SK-N-SH treated with all-trans-retinoic acid at 6 μM for 48 hours (cell line): ENCODE measurements at regions not wholly inside any gene's neighbourhood (a gene's known extent, or its start where the extent isn't known, plus 50 kb on each side); places are given as distances from the start of the nearest gene placed in this dataset.

Experiments used
- ARNTL ChIP-seq: fragments of 450-650 bp; formaldehyde crosslinking; IDR thresholded peaks from 2 replicates; pipeline ENCODE4 v1.5.0; 2020; ENCODE audit warnings: low read depth, mild to moderate bottlenecking, moderate library complexity, borderline replicate concordance
- BACH2 ChIP-seq: fragments of 250-450 bp; sonication (Bioruptor Pico); IDR thresholded peaks from 2 replicates; pipeline ENCODE4 v1.9.0; 2021; ENCODE audit warnings: mild to moderate bottlenecking, borderline replicate concordance
- CSDC2 ChIP-seq: fragments of 250-450 bp; sonication (Bioruptor Pico); IDR thresholded peaks from 2 replicates; pipeline ENCODE4 v1.5.0; 2020; ENCODE audit warnings: mild to moderate bottlenecking, moderate library complexity
- ISL1 ChIP-seq: fragments of 250-450 bp; sonication (Bioruptor Pico); IDR thresholded peaks from 2 replicates; pipeline ENCODE4 v2.1.2; 2022; ENCODE audit warnings: mild to moderate bottlenecking, moderate library complexity
- OSR1 ChIP-seq: fragments of 250-450 bp; sonication (Bioruptor Pico); IDR thresholded peaks from 2 replicates; pipeline ENCODE4 v1.8.0; 2022; ENCODE audit warnings: moderate library complexity, mild to moderate bottlenecking, inconsistent platforms
- SNAI2 ChIP-seq: fragments of 250-450 bp; sonication (Bioruptor Pico); IDR thresholded peaks from 2 replicates; pipeline ENCODE4 v1.5.0; 2020; ENCODE audit warnings: mild to moderate bottlenecking, moderate library complexity
- TOX ChIP-seq: fragments of 250-450 bp; sonication (Bioruptor Pico); IDR thresholded peaks from 2 replicates; pipeline ENCODE4 v1.8.0; 2021; ENCODE audit warnings: mild to moderate bottlenecking, moderate library complexity, borderline replicate concordance
- ZC3H10 ChIP-seq: fragments of 250-450 bp; sonication (Bioruptor Pico); IDR thresholded peaks from 2 replicates; pipeline ENCODE4 v1.5.1; 2021; ENCODE audit warnings: mild to moderate bottlenecking, moderate library complexity
- ZFP30 ChIP-seq: fragments of 450-650 bp; formaldehyde crosslinking; IDR thresholded peaks from 2 replicates; pipeline ENCODE4 v1.5.0; 2022; ENCODE audit warnings: mild to moderate bottlenecking, moderate library complexity
- ZNF565 ChIP-seq: fragments of 450-650 bp; formaldehyde crosslinking; conservative IDR thresholded peaks from 2 replicates; pipeline ENCODE4 v1.5.0; 2020; ENCODE audit warnings: low read depth, mild to moderate bottlenecking, moderate library complexity
- ZNF8 ChIP-seq: fragments of 450-650 bp; formaldehyde crosslinking; IDR thresholded peaks from 2 replicates; pipeline ENCODE4 v1.5.0; 2020; ENCODE audit warnings: mild to moderate bottlenecking, moderate library complexity
- TF ChIP-seq, protein P1 (sequence below): fragments of 250-450 bp; sonication (Bioruptor Pico); IDR thresholded peaks from 2 replicates; pipeline ENCODE4 v1.5.1; 2020; ENCODE audit warnings: low read depth, mild to moderate bottlenecking, moderate library complexity
- TF ChIP-seq, protein P2 (sequence below): fragments of 250-450 bp; sonication (Bioruptor Pico); IDR thresholded peaks from 2 replicates; pipeline ENCODE4 v1.8.0; 2020; ENCODE audit warnings: mild to moderate bottlenecking, moderate library complexity, borderline replicate concordance

DNA sequence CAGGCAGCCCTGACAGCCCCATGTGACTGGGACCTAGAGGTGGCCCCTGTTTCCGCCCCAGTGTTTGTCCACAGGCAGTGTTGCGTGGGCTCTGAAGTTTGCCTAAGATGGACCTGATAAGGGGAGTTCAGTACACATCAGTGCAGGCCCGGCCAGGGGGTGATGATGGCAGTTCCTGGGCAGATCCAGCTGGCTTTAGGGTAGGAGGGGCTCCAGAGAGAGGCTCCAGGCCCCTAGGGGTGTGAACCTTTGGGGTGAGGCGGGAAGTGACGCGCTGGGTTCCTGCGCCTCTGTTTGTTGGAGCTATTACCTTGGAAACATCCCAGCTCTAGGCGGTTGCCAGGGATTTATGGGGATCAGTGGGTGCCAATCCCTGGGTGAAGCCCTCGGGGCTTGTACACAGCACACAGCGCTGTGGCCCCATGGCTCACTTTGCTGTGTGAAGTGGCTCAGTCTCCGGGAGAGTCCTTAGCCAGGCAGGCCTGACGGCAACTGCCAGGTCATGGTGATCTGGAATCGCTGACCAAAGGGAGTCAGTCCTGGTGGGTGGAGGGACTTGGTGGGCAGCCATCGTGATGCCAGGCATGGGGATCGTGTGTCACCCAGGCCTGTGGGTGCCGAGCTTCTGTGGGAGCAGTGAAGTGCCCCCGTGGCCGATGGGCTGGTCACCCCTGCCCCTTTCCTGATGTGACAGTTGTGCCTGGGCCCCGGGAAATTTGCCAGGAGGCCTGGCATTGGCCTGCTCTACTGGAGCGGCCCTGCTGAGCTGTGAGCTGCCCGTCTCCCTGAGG is 146.1 kb downstream of the SEC14L1 start:
- TF ChIP-seq, protein P1, sequence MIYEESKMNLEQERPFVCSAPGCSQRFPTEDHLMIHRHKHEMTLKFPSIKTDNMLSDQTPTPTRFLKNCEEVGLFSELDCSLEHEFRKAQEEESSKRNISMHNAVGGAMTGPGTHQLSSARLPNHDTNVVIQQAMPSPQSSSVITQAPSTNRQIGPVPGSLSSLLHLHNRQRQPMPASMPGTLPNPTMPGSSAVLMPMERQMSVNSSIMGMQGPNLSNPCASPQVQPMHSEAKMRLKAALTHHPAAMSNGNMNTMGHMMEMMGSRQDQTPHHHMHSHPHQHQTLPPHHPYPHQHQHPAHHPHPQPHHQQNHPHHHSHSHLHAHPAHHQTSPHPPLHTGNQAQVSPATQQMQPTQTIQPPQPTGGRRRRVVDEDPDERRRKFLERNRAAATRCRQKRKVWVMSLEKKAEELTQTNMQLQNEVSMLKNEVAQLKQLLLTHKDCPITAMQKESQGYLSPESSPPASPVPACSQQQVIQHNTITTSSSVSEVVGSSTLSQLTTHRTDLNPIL (CRISPR knock-in tag), result no peak
- TF ChIP-seq ZNF565 (no peak; the same call in 1 of the 2 replicates), SNAI2 (CRISPR knock-in tag) (no peak), TOX (CRISPR knock-in tag) (no peak), ISL1 (peak; percentile 53; the same call in 1 of the 2 replicates), CSDC2 (CRISPR knock-in tag) (peak; percentile 79), BACH2 (no peak), ZFP30 (CRISPR knock-in tag) (0 out of 2 replicates have a peak, but pooled peaks have one; percentile 16), ZNF8 (CRISPR knock-in tag) (0 out of 2 replicates have a peak, but pooled peaks have one; percentile 17), OSR1 (CRISPR knock-in tag) (no peak), ARNTL (CRISPR knock-in tag) (no peak), ZC3H10 (CRISPR knock-in tag) (no peak)
- TF ChIP-seq, protein P2, sequence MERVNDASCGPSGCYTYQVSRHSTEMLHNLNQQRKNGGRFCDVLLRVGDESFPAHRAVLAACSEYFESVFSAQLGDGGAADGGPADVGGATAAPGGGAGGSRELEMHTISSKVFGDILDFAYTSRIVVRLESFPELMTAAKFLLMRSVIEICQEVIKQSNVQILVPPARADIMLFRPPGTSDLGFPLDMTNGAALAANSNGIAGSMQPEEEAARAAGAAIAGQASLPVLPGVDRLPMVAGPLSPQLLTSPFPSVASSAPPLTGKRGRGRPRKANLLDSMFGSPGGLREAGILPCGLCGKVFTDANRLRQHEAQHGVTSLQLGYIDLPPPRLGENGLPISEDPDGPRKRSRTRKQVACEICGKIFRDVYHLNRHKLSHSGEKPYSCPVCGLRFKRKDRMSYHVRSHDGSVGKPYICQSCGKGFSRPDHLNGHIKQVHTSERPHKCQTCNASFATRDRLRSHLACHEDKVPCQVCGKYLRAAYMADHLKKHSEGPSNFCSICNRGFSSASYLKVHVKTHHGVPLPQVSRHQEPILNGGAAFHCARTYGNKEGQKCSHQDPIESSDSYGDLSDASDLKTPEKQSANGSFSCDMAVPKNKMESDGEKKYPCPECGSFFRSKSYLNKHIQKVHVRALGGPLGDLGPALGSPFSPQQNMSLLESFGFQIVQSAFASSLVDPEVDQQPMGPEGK, result no peak
